Activated T-cell treated with anti-CD3 and anti-CD28 coated beads, Interleukin-2, amount 50 U/mL, for 24 hours (primary cell): ENCODE measurements at regions not wholly inside any gene's neighbourhood (a gene's known extent, or its start where the extent isn't known, plus 50 kb on each side); places are given as distances from the start of the nearest gene placed in this dataset.

Source experiments
- DNase-seq: peaks from one replicate; pipeline ENCODE4 v3.0.0-alpha.2; 2020
- H3K27ac Mint-ChIP-seq: 2 replicates; pipeline ENCODE4 v1.8.0; 2020; ENCODE audit warnings: mild to moderate bottlenecking, mixed read lengths
- H3K27me3 Mint-ChIP-seq: 2 replicates; pipeline ENCODE4 v1.8.0; 2020; ENCODE audit warnings: mixed read lengths
- H3K36me3 Mint-ChIP-seq: 2 replicates; pipeline ENCODE4 v1.8.0; 2020; ENCODE audit warnings: low read depth, mixed read lengths
- H3K4me1 Mint-ChIP-seq: 2 replicates; pipeline ENCODE4 v1.8.0; 2020; ENCODE audit warnings: low read depth, mixed read lengths
- H3K4me3 Mint-ChIP-seq: 2 replicates; pipeline ENCODE4 v1.8.0; 2020; ENCODE audit warnings: mild to moderate bottlenecking, moderate library complexity, mixed read lengths
- H3K9me3 Mint-ChIP-seq: 2 replicates; pipeline ENCODE4 v1.8.0; 2020; ENCODE audit warnings: mixed read lengths

DNA sequence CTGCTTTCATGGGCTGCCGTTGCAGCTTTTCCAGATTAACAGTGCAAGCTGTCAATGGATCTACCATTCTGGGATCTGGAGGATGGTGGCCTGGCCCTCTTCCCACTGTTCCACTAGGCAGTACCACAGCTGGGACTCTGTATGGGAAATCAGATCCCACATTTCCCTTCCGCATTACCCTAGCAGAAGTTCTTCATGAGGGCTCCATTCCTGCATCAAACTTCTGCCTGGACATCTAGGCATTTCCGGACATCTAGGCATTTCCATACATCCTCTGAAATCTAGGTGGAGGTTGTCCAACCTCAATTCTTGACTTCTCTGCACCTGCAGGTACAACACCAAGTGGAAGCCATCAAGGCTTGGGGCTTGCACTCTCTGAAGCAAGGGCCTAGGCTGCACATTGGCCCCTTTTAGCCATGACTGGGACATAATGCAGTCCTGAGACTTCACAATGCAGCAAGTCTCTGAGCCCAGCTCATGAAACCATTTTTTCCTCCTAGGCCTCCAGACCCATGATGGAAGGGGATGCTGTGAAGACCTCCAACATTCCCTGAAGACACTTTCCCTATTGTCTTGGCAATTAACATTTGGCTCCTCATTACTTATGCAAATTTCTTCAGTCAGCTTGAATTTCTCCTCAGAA lies 863.3 kb downstream of the C12orf50 start:
- no peak overlapping the region for H3K27ac Mint-ChIP-seq
- no peaks in the 10 kb centered on the region for H3K36me3 Mint-ChIP-seq
- no peaks in the 10 kb centered on the region for H3K4me1 Mint-ChIP-seq
- H3K27me3 Mint-ChIP-seq = no peaks in the 10 kb centered on the region
- no peak for DNase-seq
- H3K9me3 Mint-ChIP-seq = peaks cover 29% of the 10 kb centered on the region
- H3K4me3 Mint-ChIP-seq = no peak overlapping the region

DNA sequence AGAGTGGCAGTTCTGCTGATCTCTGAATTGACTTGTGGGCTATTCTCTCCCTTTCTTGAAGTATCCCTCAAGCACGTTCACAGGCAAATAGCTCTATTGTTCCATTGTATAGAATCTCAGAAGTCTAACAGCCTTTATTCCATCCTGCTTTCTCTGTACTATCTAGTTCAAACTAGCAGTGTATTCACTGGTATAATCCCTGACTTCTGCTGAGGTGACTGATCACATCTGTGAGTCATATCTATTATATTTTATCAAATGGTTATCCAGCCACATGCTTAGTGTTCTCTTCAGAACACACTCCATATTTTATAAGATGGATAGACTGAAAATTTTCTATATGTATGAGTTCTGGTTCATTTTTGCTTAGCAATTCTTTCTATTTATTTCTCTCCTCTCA lies 866.1 kb downstream of the C12orf50 start:
- Mint-ChIP-seq H3K27me3 (no peaks in the 10 kb centered on the region), H3K4me1 (no peaks in the 10 kb centered on the region), H3K27ac (no peak overlapping the region), H3K9me3 (peaks cover 22% of the 10 kb centered on the region), H3K4me3 (no peak overlapping the region), H3K36me3 (no peaks in the 10 kb centered on the region)
- no peak for DNase-seq

DNA sequence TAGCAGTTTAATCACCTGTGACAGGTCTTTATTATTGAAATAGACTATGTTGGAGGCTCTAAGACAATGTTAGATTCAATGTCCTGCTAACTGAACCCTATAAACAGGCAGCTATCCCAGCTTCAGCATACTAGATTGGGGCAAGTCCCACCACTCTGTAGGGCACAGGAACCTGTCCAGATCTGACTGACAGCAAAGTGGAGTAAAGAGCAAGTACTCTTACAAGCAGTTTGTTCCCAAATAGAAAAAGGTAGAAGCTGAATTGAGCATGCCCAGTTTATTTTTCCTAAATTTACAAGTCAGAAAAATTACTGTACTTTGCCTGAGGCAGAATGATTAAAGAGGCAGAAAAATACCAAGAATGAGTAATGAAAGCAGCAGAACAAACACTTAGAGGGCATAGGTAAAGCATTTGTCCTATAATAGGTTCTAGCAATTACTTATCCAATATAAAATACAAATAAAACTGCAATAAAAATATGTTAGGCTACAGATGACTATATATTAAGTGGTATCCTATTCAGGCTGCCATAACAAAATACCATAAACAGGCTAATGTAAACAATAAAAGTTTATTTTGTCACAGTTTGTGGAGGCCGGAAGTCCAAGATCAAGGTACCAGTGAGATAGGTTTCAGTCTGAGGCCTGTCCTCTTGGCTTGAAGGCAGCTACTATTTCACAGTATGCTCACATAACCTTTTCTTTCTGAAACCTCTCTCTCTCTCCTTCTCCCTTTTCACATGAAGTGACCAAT lies 868.2 kb downstream of the C12orf50 start:
- Mint-ChIP-seq H3K4me3 (no peak overlapping the region), H3K4me1 (no peaks in the 10 kb centered on the region), H3K27me3 (no peaks in the 10 kb centered on the region), H3K9me3 (peaks cover 15% of the 10 kb centered on the region), H3K36me3 (no peaks in the 10 kb centered on the region), H3K27ac (no peak overlapping the region)
- DNase-seq = no peak

DNA sequence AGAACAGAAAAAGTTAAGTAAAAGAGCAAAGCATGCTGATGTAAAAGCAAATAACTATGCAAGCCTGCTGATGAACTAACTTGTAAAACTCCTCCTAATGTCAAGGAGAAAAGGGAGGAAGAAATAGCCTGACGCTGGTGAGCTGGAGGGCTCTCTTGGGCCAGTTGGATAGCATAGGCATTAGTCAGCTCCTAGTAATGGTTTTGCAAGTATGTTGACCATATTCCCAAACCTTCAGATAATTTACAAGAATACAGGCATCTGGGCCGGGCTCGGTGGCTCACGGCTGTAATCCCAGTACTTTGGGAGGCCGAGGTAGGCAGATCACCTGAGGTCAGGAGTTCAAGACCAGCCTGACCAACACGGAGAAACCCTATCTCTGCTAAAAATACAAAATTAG lies 871.4 kb downstream of the C12orf50 start:
- no peaks in the 10 kb centered on the region for H3K27me3 Mint-ChIP-seq
- no peak for DNase-seq
- no peaks in the 10 kb centered on the region for H3K4me1 Mint-ChIP-seq
- peaks cover 2% of the 10 kb centered on the region for H3K9me3 Mint-ChIP-seq
- H3K27ac Mint-ChIP-seq = no peak overlapping the region
- no peaks in the 10 kb centered on the region for H3K36me3 Mint-ChIP-seq
- no peak overlapping the region for H3K4me3 Mint-ChIP-seq

DNA sequence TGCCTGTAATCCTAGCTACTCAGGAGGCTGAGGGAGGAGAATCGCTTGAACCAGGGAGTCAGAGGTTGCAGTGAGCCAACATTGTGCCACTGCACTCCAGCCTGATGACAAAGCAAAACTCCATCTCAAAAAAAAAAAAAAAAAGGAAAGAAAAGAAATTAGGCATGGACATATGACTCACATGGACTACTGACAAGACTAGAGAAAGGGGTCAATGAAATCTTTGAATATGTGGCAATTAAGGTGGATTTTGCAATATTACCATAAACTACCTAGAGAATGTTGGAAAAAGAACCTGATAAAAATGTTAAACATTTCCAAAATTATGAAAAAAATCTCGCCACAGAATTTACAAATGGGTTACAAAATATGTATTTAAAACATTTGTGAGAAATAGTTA lies 873.6 kb downstream of the C12orf50 start:
- Mint-ChIP-seq H3K4me3 (no peak overlapping the region), H3K27me3 (no peaks in the 10 kb centered on the region), H3K27ac (no peak overlapping the region), H3K36me3 (no peaks in the 10 kb centered on the region), H3K4me1 (no peaks in the 10 kb centered on the region), H3K9me3 (peaks cover 11% of the 10 kb centered on the region)
- DNase-seq = no peak

DNA sequence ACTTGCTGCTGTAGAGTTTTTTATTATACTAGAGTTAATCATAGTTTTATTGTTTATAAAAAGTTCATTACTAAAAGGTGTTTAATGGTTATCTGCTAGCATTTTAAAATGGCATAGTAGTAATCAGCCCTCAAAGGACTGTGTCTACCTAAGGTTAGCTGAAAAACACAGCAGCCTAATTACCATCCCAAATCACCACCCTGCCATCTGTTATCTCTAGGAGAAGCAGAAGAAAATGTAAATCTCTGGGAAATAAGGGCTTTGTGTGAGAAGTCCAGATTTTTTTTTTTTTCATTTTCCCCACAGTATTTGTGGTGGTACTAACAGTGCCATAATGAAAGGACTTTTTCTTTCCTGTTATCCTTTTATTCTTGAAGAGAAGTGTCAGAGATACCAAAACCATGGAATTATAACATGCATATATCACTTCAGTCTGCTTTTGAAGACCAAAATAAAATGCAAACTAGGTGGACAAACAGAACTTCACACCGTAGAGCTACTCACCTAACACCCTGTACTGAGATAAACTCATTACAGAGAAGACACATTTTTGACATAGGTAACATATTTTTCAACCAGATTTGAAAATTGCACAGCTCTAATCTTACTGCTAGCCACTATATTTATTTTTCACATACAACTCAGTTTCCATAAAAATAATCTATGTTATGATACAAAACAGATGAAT lies 876.2 kb downstream of the C12orf50 start:
- no peaks in the 10 kb centered on the region for H3K27me3 Mint-ChIP-seq
- no peaks in the 10 kb centered on the region for H3K36me3 Mint-ChIP-seq
- H3K9me3 Mint-ChIP-seq = peaks cover 25% of the 10 kb centered on the region
- DNase-seq = no peak
- no peaks in the 10 kb centered on the region for H3K4me1 Mint-ChIP-seq
- no peak overlapping the region for H3K4me3 Mint-ChIP-seq
- H3K27ac Mint-ChIP-seq = no peak overlapping the region

DNA sequence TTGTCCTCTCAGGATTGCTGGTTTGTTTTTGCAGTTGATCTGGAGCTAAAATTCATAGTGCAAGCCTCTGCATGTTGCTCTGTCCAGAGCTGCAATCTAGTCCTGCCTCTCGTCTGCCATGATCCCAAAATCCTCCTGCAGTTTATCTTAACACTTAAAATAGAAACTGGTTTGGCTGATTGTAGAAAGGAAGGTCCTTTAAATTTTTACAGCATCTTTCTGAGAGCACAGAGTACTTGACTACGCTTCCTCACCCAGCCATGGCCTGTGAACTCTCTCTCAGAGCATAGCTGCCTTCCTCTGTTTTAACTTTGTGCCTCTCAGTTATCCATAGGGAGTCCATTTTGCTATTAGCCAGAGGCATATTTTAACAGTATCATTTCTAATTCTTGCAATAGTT lies 877.1 kb downstream of the C12orf50 start:
- no peaks in the 10 kb centered on the region for H3K27me3 Mint-ChIP-seq
- no peak overlapping the region for H3K27ac Mint-ChIP-seq
- DNase-seq = no peak
- no peaks in the 10 kb centered on the region for H3K36me3 Mint-ChIP-seq
- H3K4me3 Mint-ChIP-seq = no peak overlapping the region
- no peaks in the 10 kb centered on the region for H3K4me1 Mint-ChIP-seq
- peaks cover 26% of the 10 kb centered on the region for H3K9me3 Mint-ChIP-seq

DNA sequence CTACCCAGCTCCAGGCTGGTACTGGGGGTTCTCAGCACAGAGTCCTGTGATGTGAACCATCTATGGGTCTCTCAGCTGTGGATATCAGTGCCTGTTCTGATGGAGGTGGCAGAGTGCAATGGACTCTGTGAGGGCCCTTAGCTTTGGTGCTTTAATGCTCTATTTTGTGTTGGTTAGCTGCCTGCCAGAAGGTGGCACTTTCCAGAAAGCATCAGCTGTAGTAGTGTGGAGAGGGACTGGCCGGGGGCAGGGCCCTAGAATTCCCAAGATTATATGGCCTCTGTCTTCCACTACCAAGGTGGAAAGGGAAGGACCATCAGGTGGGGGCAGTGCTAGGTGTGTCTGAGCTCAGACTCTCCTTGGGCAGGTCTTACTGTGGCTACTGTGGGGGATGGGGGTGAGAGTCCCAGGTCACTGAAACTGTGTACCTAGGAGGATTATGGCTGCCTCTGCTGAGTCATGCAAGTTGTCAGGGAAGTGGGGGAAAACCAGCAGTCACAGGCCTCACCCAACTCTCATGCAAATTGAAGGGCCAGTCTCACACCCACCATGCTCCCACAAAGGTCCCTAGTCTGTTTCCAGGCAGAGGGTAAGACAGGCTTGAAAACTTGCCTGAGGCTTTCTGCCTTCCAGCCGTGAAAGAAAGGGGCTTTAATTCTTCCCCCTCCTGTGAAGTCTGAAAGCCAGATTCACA lies 878.1 kb downstream of the C12orf50 start:
- Mint-ChIP-seq H3K36me3 (no peaks in the 10 kb centered on the region), H3K4me3 (no peak overlapping the region), H3K4me1 (no peaks in the 10 kb centered on the region), H3K27me3 (no peaks in the 10 kb centered on the region), H3K27ac (no peak overlapping the region), H3K9me3 (peaks cover 28% of the 10 kb centered on the region)
- DNase-seq = no peak

DNA sequence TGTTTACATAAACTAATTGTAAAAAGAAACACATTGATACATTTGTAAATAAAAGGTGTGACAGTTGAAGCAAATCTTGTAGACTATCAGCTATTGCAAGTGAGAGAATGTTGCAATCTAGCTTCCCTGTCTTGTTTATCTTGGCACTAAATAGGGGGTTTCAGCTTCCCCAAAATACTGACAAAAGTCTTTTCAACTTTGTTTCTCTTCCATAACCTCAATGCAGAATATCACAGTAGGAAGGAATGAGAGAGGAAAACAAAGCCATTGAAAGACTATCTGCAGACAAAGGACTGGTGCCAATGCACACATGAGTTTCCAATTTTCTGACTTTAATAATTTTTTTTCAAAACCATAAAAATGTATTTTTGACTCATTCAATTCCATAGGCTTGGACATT lies 886.2 kb upstream of the MGAT4C start:
- no peaks in the 10 kb centered on the region for H3K36me3 Mint-ChIP-seq
- H3K4me3 Mint-ChIP-seq = no peak overlapping the region
- peaks cover 13% of the 10 kb centered on the region for H3K9me3 Mint-ChIP-seq
- no peaks in the 10 kb centered on the region for H3K27me3 Mint-ChIP-seq
- H3K4me1 Mint-ChIP-seq = no peaks in the 10 kb centered on the region
- no peak overlapping the region for H3K27ac Mint-ChIP-seq
- DNase-seq = no peak

DNA sequence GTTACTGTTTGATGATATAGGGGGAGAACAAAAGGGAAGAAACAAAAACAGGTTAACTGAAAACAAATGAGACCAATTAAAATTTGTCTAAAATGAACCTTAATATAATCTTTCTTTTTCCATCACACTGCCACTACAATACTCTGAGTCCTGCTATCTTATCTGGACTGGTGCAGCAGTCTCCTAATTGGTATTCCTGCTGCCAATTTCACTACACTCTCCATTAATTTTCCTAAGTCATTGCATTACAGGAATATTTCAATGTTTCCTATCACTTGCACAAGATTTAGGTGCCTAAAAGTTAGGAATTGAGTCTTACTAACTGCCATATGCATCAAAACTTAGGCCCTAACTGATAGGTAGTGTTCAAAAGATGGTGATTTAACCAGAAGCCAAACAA lies 884.9 kb upstream of the MGAT4C start:
- Mint-ChIP-seq H3K9me3 (peaks cover 13% of the 10 kb centered on the region), H3K4me3 (no peak overlapping the region), H3K27me3 (no peaks in the 10 kb centered on the region), H3K36me3 (no peaks in the 10 kb centered on the region), H3K4me1 (no peaks in the 10 kb centered on the region), H3K27ac (no peak overlapping the region)
- no peak for DNase-seq

DNA sequence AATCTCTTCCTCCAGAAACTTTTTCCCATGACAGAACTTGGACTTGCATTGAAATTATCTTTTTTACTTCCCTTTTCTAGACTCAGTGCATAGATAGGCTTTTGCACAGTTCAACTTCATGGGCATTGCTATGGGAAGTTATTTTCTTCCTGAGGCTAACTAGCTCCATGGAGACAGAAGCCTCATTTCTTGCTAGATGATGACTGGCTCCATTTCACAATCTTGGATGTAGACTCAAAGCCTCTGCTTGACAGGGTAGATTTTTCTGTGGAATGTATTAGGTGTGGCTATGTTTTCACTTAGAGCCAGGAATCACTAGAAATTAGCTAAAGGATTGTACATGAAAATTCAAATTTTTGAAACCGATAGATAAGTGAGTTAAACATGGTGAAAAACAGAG lies 884.1 kb upstream of the MGAT4C start:
- Mint-ChIP-seq H3K4me3 (no peak overlapping the region), H3K9me3 (peaks cover 10% of the 10 kb centered on the region), H3K27ac (no peak overlapping the region), H3K27me3 (no peaks in the 10 kb centered on the region), H3K36me3 (no peaks in the 10 kb centered on the region), H3K4me1 (no peaks in the 10 kb centered on the region)
- no peak for DNase-seq

DNA sequence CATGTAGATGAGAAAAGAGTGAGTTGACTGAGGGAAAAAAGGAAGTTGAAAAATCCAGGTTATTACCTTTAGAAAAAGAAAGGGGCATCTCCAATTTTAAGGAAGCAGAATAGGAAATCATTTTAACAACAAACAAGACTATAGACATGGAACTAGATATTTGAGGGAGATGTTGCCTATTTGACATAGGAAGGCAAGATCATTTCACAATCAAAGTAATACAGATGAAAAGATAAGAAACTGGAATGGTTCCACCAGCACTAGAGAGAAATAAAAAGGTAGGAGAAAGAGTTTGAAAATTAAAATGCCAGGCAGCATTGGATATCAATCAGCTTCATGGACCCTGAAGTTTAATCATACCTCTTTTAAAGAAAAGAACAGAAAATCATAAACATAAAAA lies 881.0 kb upstream of the MGAT4C start:
- no peak overlapping the region for H3K4me3 Mint-ChIP-seq
- peaks cover 10% of the 10 kb centered on the region for H3K9me3 Mint-ChIP-seq
- H3K27ac Mint-ChIP-seq = no peak overlapping the region
- no peaks in the 10 kb centered on the region for H3K27me3 Mint-ChIP-seq
- no peaks in the 10 kb centered on the region for H3K4me1 Mint-ChIP-seq
- DNase-seq = no peak
- no peaks in the 10 kb centered on the region for H3K36me3 Mint-ChIP-seq

DNA sequence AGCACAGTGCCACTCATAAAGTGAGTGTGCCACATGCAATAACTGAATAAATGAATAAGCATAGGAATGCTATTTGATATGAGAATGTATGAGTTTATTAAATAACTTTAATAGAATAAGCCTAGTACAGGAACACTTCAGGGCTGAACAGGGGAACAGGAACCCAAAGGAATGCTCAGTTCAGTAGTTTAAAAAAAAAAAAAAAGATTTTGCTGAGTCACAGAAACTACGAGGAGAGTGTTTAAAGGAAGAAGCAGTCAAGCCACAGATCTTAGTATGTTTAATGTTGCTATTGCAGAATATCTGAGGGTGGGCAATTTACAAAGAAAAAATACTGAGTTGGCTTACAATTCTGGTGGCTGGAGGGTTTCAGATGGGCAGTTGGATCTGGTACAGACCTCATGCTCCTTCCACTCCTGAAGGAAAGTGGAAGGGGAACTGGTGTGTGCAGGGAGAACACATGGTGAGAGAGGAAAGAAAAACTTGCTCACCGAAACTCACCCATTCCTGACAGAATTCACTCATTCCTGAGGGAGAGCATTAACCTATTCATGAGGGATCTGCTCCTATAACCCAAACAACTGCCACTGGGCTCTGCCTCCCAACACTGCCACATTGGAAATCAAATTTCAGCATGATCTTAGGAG lies 880.3 kb upstream of the MGAT4C start:
- H3K4me1 Mint-ChIP-seq = no peaks in the 10 kb centered on the region
- H3K27ac Mint-ChIP-seq = no peak overlapping the region
- H3K36me3 Mint-ChIP-seq = no peaks in the 10 kb centered on the region
- H3K4me3 Mint-ChIP-seq = no peak overlapping the region
- DNase-seq = no peak
- peaks cover 10% of the 10 kb centered on the region for H3K9me3 Mint-ChIP-seq
- no peaks in the 10 kb centered on the region for H3K27me3 Mint-ChIP-seq

DNA sequence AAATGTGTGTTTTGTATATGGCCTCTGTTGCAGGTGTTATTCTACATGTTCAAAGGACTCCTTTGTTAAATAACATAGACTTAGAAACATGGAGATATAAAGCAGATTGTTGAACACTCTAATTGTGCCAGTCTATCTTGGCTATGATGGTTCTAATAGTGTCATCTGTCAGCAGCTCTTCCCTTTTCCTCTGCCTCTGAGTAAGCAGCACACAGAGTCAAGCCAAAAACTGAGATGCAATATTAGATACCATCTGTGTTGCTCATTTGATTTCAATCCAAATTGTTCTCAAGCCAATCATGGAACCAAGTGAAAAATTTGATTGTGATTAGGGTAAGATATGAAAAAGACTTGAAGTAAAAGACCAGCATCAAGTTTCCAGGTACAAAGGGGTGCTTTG lies 871.1 kb upstream of the MGAT4C start:
- Mint-ChIP-seq H3K4me1 (no peaks in the 10 kb centered on the region), H3K4me3 (no peak overlapping the region), H3K27ac (no peak overlapping the region), H3K9me3 (peaks cover 13% of the 10 kb centered on the region), H3K36me3 (no peaks in the 10 kb centered on the region), H3K27me3 (no peaks in the 10 kb centered on the region)
- DNase-seq = no peak
